Suppressor macrophage treated with lipopolysaccharide for 1 hour (primary cell): ENCODE measurements at regions not wholly inside any gene's neighbourhood (a gene's known extent, or its start where the extent isn't known, plus 50 kb on each side); places are given as distances from the start of the nearest gene placed in this dataset.
"Not testable (repeated sequence)": the region's sequence is repeated elsewhere in the genome, so short reads cannot be mapped to it uniquely, and the experiment has no call there.

Experiments
- DNase-seq, 3 donors: peaks; one replicate each; pipeline ENCODE4 v3.0.0-alpha.2; 2020 to 2022

DNA sequence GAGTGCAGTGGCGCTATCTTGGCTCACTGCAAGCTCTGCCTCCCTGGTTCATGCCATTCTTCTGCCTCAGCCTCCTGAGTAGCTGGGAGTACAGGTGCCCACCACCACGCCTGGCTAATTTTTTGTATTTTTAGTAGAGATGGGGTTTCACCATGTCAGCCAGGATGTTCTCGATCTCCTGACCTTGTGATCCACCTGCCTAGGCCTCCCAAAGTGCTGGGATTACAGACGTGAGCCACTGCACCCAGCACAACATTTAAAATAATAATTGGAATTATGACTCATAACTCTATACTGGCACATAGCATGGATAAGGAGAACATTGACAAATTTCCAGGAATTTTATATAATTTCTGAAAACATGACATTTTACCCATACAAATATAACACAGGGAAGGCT, 54.2 kb downstream of the DBET start:
- not testable (repeated sequence) for DNase-seq

DNA sequence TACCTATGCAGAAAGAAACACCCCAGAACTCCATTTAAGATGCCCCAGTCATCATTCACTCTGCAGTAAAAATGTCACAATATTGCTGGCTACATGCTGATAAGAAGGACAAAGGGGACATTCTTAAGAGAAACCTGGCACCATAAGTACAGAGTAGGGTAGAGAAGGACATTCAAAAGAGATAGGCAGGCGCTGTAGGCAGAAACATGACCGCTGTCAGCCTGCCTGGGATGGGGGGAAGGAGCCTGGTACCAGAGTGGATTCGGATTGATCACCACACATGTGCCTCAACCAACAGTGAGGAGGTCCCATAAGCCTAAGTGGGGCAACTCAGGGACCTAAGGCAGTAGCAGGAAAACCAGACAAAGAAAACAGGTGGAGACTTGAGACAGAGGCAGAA, 54.1 kb upstream of the DUX4 start:
- DNase-seq: not testable (repeated sequence)

- DNase-seq: not testable (repeated sequence)
These were observed 53.5 kb upstream of the DUX4 start for GRCh38 chr4:190120111-190120514.

DNA sequence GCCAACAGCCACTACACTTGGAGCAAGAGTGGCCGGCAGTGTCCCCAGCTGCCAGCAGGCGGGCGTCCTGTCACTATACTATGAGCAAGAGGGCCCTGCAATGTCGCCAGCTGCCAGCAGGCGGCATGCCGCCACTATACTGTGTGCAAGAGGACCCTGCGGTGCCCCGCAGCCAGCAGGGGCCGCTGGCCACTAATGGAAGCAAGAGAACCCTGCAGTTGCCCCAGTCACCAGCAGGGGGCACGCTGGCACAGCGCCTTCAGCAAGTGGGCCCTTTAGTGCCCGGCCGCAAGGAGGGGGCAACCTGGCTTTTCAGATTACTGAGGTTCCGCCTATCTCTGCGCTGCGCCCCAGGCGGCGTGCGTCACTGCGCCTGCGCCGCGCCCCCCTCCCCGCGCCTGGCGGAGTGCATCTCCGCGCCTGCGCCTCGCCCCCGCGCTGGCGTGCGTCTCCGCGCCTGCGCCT, 53.0 kb upstream of the DUX4 start:
- not testable (repeated sequence) for DNase-seq

- DNase-seq: not testable (repeated sequence)
These were observed 52.4 kb upstream of the DUX4 start for GRCh38 chr4:190121076-190121671.

- no peak for DNase-seq
These were observed 51.8 kb upstream of the DUX4 start for GRCh38 chr4:190121759-190122158.

- DNase-seq: peak in 2 of 3 donors; percentile 14 to 28
These were observed 51.1 kb upstream of the DUX4 start for GRCh38 chr4:190122161-190123142.
